Activated CD4-positive, alpha-beta memory T cell treated with anti-CD3 and anti-CD28 coated beads for 36 hours (primary cell): ENCODE measurements at regions not wholly inside any gene's neighbourhood (a gene's known extent, or its start where the extent isn't known, plus 50 kb on each side); places are given as distances from the start of the nearest gene placed in this dataset.

Experiments used
- CTCF ChIA-PET: fragments of 350-600 bp; sonication (Branson Sonifier 250); formaldehyde crosslinking; loops from one replicate; lab custom pipeline; 2021; ENCODE audit warnings: antibody characterized with exemption, inconsistent platforms; lab: Charles Lee
- POLR2A ChIA-PET: fragments of 350-600 bp; sonication (Branson Sonifier 250); formaldehyde crosslinking; loops from one replicate; lab custom pipeline; 2021; ENCODE audit warnings: antibody characterized with exemption; lab: Charles Lee
- DNase-seq: peaks from one replicate; pipeline ENCODE4 v3.0.0-alpha.2; 2020
- H3K27ac Mint-ChIP-seq: one replicate; pipeline ENCODE4 v1.8.0; 2021; ENCODE audit warnings: mixed read lengths
- H3K27me3 Mint-ChIP-seq: one replicate; pipeline ENCODE4 v1.8.0; 2021; ENCODE audit warnings: mixed read lengths
- H3K36me3 Mint-ChIP-seq: one replicate; pipeline ENCODE4 v1.8.0; 2021; ENCODE audit warnings: mixed read lengths
- H3K4me1 Mint-ChIP-seq: one replicate; pipeline ENCODE4 v1.8.0; 2021; ENCODE audit warnings: low read depth, mixed read lengths
- H3K4me3 Mint-ChIP-seq: one replicate; pipeline ENCODE4 v1.8.0; 2021; ENCODE audit warnings: mild to moderate bottlenecking, mixed read lengths
- H3K9me3 Mint-ChIP-seq: one replicate; pipeline ENCODE4 v1.8.0; 2021; ENCODE audit warnings: mixed read lengths
- intact Hi-C: fragments of 100-400 bp; cut with micrococcal nuclease; formaldehyde crosslinking; loops from one replicate; pipeline ENCODE4 v1.15.1; 2023

DNA sequence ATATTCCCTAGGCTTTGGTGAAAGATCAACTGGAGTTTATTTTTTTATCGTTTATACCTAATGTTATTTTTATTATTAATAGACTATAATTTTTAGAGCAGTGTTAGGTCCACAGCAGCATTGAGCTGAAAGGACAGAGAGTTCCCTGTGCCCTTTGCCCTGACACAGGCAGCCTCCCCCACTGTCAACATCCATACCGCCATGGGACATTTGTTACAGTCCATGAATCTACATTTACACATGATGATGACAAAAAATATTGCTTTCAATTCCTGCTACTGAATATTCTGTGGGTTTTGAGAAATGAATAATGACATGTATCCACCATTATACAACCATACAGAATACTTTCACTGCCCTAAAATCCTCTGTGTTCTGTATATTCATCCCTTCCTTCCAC is 1297.5 kb upstream of the SORCS1 start:
- Mint-ChIP-seq H3K27ac (no peak overlapping the region), H3K27me3 (peaks cover 5% of the 10 kb centered on the region), H3K9me3 (peaks cover 10% of the 10 kb centered on the region), H3K36me3 (no peaks in the 10 kb centered on the region), H3K4me3 (no peak overlapping the region), H3K4me1 (no peaks in the 10 kb centered on the region)
- POLR2A ChIA-PET: no interaction called here
- CTCF ChIA-PET: no interaction called here
- no peak for DNase-seq
- intact Hi-C loops: no loop called here

DNA sequence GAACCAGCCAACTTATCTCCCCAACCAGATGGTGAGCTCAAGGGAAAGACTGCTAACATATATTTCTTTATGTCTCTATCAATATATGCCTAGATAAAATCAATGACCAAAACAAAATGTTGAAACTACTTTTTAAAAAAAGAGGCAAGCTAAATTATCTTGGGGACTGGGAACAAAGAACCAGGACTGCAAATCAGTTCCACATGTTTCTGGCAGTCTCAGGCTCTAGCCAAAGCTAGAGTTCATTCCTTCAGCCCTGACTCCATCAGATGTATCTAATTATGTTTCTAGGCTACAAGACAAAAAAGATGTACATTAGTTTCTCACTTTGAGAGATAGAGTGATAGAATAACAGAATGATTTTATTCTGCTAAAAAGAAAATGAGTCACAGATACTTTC is 1290.3 kb upstream of the SORCS1 start:
- no peak overlapping the region for H3K4me3 Mint-ChIP-seq

DNA sequence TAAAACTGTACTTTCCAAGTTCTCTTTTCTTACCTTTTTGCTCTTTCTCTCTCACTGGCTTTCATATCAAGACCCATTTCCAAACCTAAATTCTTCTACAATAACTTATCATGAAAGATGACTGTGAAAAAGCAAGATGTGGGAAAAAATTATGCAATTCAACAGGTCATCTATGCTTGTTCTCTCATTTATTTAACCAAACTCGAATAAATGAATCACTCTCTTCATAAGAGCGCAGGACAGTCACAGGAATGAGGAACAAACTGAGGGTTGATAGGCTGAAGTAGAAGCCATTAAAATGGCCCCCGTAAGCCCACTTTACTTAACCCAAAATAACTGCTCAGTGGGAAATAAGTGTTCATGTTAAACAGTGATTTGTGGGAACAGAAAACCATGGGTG is 1289.7 kb upstream of the SORCS1 start:
- ChIA-PET POLR2A (no interaction called here), CTCF (no interaction called here)

More for the DNA sequence above, 1290.3 kb upstream of the SORCS1 start:
- H3K27me3 Mint-ChIP-seq: no peaks in the 10 kb centered on the region
- intact Hi-C loops: no loop called here
- CTCF ChIA-PET: no interaction called here
- no peaks in the 10 kb centered on the region for H3K36me3 Mint-ChIP-seq
- H3K27ac Mint-ChIP-seq: no peak overlapping the region
- H3K9me3 Mint-ChIP-seq: peaks cover 18% of the 10 kb centered on the region
- no peak for DNase-seq
- H3K4me1 Mint-ChIP-seq: no peaks in the 10 kb centered on the region
- POLR2A ChIA-PET: no interaction called here

DNA sequence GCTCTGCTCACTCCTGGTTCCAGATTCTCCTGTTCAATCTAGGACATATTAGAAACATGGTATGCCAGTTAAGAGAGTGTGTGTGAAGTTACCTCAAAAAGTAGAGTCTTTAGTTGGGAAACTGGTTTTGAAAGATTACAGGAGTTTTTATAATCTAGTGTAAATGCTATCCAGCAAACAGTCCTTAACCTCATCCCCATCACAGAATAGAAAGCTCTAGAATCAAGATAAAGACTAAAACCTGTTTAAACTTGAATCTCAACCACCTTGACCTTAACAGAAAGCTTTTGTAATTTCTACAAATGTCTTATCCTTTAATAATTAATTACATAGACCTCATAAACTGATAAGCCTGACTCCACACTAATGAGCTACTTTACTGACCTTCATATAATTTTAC is 1288.7 kb upstream of the SORCS1 start:
- POLR2A ChIA-PET: no interaction called here
- H3K27me3 Mint-ChIP-seq: no peaks in the 10 kb centered on the region
- no peaks in the 10 kb centered on the region for H3K36me3 Mint-ChIP-seq
- H3K4me1 Mint-ChIP-seq: no peaks in the 10 kb centered on the region
- no peak overlapping the region for H3K4me3 Mint-ChIP-seq
- no peak overlapping the region for H3K27ac Mint-ChIP-seq
- CTCF ChIA-PET: no interaction called here
- H3K9me3 Mint-ChIP-seq: peaks cover 19% of the 10 kb centered on the region
- DNase-seq: no peak
- intact Hi-C loops: no loop called here

More for the DNA sequence above, 1289.7 kb upstream of the SORCS1 start:
- Mint-ChIP-seq H3K27ac (no peak overlapping the region), H3K27me3 (no peaks in the 10 kb centered on the region), H3K4me3 (no peak overlapping the region), H3K4me1 (no peaks in the 10 kb centered on the region), H3K9me3 (peaks cover 22% of the 10 kb centered on the region), H3K36me3 (no peaks in the 10 kb centered on the region)
- DNase-seq: no peak
- intact Hi-C loops: no loop called here

DNA sequence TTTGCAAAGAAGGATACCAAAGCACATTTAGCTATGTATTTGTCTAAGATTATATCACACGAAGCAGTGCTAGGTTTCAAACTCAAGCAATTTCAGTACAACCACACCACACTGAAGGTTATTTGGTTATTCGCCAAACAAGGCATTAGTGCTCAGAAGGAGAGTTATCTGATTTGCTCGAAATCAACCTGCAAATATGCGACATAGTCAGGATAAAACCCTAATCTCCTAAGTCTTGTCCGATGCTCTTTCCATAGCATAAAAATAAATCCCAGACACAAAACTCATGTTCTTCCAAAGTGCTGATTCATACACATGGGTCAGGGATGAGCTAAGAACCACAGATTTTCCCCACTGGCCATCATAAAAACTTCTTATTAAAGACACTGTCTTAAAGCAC is 1288.0 kb upstream of the SORCS1 start:
- POLR2A ChIA-PET: no interaction called here
- H3K4me1 Mint-ChIP-seq: no peaks in the 10 kb centered on the region
- CTCF ChIA-PET: no interaction called here
- H3K4me3 Mint-ChIP-seq: no peak overlapping the region
- no peaks in the 10 kb centered on the region for H3K36me3 Mint-ChIP-seq
- H3K27ac Mint-ChIP-seq: no peak overlapping the region
- intact Hi-C loops: no loop called here
- no peaks in the 10 kb centered on the region for H3K27me3 Mint-ChIP-seq
- DNase-seq: no peak
- peaks cover 19% of the 10 kb centered on the region for H3K9me3 Mint-ChIP-seq

DNA sequence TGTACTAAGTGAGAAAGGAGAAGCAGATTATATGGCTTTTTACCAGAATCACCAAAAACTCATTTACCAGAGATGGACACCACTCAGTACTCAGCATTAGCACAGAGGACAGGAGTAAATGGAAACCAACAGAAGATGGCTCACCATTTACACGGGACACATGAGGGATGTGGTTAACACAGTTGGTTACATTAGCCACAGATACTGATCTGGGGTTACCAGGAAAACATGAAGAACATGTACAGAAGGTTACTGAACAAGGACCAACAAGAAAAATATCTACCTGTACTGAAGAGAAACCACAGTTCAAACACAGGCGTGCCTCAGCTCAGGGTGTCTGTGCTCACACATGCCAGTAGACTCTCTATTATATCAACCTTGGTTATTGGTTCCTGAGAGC is 1285.8 kb upstream of the SORCS1 start:
- H3K36me3 Mint-ChIP-seq: no peaks in the 10 kb centered on the region
- no peak overlapping the region for H3K4me3 Mint-ChIP-seq
- no peak for DNase-seq
- no peaks in the 10 kb centered on the region for H3K4me1 Mint-ChIP-seq
- ChIA-PET CTCF (no interaction called here), POLR2A (no interaction called here)
- no peaks in the 10 kb centered on the region for H3K27me3 Mint-ChIP-seq
- peaks cover 16% of the 10 kb centered on the region for H3K9me3 Mint-ChIP-seq
- no peak overlapping the region for H3K27ac Mint-ChIP-seq
- intact Hi-C loops: no loop called here

DNA sequence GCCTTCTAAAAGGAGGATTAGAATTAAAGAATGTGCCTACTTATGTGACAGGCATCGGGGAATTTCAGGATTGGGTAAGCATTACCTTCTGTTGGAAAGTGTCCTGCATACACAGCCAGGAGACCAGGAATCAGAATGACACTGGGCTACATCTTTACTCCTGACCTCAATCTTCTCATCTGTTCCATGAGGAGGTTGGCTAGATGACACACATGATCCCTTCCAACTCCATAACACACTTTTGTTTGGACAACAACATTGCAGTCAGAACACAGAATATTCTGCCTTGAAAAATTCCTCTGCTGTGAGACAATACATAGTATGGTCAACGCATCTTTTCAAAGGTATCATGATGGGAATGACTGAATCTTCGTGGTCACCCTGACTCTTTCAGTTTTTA is 1281.2 kb upstream of the SORCS1 start:
- no peaks in the 10 kb centered on the region for H3K27me3 Mint-ChIP-seq
- H3K9me3 Mint-ChIP-seq: peaks cover 15% of the 10 kb centered on the region
- POLR2A ChIA-PET: no interaction called here
- CTCF ChIA-PET: no interaction called here
- no peaks in the 10 kb centered on the region for H3K36me3 Mint-ChIP-seq
- H3K4me1 Mint-ChIP-seq: no peaks in the 10 kb centered on the region
- no peak for DNase-seq
- H3K27ac Mint-ChIP-seq: no peak overlapping the region
- intact Hi-C loops: no loop called here
- no peak overlapping the region for H3K4me3 Mint-ChIP-seq

DNA sequence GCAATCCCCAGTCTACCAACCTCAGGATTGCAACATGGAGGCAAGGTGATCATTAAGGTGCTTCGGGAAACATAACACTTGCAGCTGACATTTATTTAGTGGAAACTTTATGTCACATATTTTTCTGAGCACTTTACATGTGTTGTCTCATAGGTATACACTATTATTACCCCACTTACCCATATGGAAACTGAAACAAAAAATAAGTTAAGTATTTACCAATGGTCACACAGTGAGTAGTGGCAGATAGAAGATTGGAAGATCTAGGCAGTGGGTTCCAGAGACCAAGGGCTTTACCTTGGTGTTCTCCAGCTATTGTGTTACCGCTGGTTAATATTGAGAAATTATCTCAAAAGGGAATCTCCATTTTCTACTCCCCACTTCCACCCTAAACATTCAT is 1279.1 kb upstream of the SORCS1 start:
- intact Hi-C loops: no loop called here
- CTCF ChIA-PET: no interaction called here
- Mint-ChIP-seq H3K4me3 (no peak overlapping the region), H3K36me3 (no peaks in the 10 kb centered on the region), H3K9me3 (peaks cover 11% of the 10 kb centered on the region), H3K27me3 (no peaks in the 10 kb centered on the region), H3K27ac (no peak overlapping the region), H3K4me1 (no peaks in the 10 kb centered on the region)
- DNase-seq: no peak
- POLR2A ChIA-PET: no interaction called here

DNA sequence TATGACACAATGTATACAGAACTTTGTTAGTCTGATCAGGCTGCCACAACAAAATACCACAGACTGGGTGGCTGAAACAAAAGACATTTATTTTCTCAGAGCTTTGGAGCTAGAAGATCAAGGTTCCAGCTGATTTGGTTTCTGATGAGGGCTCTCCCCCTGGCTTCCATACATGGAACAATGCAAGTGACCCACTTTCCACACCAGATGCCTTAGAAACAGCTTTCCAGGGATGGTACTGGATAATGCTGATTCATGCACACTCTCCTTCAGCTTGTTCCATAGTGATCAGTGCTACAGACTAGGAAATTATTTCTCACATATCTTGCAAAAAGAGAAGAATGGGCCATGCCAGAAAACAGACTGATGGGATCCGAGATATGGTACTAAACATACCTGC is 1274.9 kb upstream of the SORCS1 start:
- Mint-ChIP-seq H3K36me3 (no peaks in the 10 kb centered on the region), H3K27me3 (no peaks in the 10 kb centered on the region), H3K27ac (no peak overlapping the region), H3K9me3 (peaks cover 16% of the 10 kb centered on the region), H3K4me1 (no peaks in the 10 kb centered on the region), H3K4me3 (no peak overlapping the region)
- ChIA-PET CTCF (no interaction called here), POLR2A (no interaction called here)
- intact Hi-C loops: no loop called here
- DNase-seq: no peak

DNA sequence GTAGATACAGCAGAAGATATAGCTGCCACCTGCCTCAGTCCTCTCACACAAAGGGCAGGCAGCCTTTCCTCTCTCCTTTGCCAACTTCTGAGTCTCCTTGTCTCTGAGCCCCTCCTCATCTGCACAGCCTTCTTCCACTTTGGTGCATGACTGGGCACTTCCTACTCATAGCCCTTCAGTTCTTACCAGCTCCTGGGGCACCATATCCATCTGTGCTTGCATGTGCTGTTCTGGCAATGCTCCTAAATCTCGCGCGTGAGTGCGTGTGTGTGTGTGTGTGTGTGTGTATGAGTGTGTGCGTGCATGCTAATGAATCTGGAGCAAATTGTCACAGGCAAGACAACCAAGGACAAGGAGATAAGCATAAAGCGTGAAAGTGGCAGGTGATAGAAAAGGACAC is 1271.6 kb upstream of the SORCS1 start:
- Mint-ChIP-seq H3K27me3 (no peaks in the 10 kb centered on the region), H3K27ac (no peak overlapping the region), H3K4me3 (no peak overlapping the region), H3K9me3 (peaks cover 11% of the 10 kb centered on the region), H3K4me1 (no peaks in the 10 kb centered on the region), H3K36me3 (no peaks in the 10 kb centered on the region)
- intact Hi-C loops: no loop called here
- DNase-seq: no peak
- CTCF ChIA-PET: no interaction called here
- POLR2A ChIA-PET: no interaction called here

DNA sequence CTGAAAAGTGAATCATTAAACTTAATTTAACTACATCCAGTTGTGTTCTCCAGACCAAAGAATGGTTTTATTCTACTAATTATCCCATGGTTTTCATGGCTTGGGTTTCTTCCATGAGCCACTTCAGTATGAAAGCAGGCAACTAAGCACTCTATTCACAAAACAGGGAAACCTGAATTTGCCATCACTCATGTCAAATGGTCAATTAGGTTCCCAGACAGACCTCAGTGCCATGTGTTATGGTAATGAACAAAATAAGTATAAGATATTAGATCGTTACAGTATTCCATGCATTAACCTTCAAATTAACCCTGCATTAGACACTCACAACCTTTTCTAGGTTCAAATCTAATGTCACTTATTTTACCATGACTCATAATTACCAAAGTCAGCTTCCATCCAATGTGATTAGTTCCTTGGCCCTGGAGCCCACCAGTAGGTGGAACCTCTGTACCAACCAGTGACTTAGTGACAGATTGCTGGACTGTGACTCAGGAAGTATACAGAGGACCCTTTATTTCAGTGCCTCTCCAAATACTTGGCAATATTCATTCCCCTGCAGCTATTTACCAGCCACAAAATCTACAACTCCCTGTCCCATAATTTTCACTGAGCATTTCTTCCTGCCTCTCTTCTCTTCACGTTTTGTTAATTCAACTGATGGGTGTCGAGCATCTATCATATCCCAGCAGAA is 1270.2 kb upstream of the SORCS1 start:
- no peaks in the 10 kb centered on the region for H3K36me3 Mint-ChIP-seq
- DNase-seq: no peak
- H3K27ac Mint-ChIP-seq: no peak overlapping the region
- no peaks in the 10 kb centered on the region for H3K4me1 Mint-ChIP-seq
- H3K27me3 Mint-ChIP-seq: no peaks in the 10 kb centered on the region
- H3K9me3 Mint-ChIP-seq: peaks cover 10% of the 10 kb centered on the region
- ChIA-PET POLR2A (no interaction called here), CTCF (no interaction called here)
- H3K4me3 Mint-ChIP-seq: no peak overlapping the region
- intact Hi-C loops: no loop called here

DNA sequence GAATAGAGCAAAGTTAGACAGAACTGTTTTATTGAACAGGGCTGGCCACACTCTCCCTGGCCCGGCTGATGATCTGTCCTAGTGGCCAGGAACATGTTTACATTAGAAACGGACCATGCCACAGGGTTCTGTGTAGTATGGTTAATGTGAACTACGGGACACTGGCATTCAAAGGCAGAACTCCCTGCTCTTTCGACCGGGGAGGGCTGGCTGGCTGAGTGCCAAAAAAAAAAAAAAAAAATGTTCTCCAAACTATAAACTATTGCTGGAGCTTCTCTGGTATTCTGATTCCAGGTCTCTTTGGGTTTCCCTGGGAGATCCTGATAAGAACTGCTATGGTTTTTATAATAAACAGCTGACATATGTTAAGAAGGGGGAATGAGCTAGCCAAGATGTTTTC is 1262.6 kb upstream of the SORCS1 start:
- intact Hi-C loops: no loop called here
- H3K27me3 Mint-ChIP-seq: no peaks in the 10 kb centered on the region
- POLR2A ChIA-PET: interaction anchor here (0.6 kb wide), 1 partner anchor 164 kb away, joined by 4 read pairs; no protein-coding TSS in a partner anchor

DNA sequence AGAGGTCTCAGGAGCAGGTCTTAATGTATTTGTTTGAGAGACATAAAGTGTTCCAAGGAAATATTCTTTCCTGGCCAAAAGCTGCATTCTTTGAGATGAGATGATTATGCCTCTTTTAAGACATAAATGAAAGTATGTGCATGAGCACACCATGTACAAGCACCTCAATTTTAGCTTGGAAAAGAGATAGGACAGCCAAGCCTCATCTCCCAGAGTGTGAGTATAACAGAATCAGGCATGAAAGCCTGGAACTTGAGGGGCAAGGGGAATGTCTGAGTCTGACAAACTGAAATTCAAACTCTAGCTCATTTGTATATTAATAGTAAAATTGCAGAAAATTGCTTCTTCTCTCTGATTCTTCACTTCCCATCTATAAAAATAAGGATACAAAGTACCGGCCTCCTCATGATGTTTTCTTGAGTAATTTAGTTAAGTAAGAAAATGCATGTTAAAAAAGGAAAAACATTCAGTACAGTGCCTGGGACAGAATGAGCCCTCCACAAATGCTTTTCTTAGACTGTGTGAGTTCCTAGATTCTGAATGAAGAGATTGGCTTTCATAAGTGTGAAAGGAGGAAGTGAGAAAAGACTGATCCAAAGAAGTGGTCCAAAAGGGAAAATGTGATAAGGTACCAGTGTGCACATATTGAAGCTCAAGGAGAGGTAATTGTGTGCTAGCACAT is 1260.9 kb upstream of the SORCS1 start:
- no peak overlapping the region for H3K4me3 Mint-ChIP-seq
- H3K36me3 Mint-ChIP-seq: no peaks in the 10 kb centered on the region
- no peak overlapping the region for H3K27ac Mint-ChIP-seq
- no peaks in the 10 kb centered on the region for H3K4me1 Mint-ChIP-seq
- ChIA-PET POLR2A (no interaction called here), CTCF (no interaction called here)
- no peak for DNase-seq
- no peaks in the 10 kb centered on the region for H3K9me3 Mint-ChIP-seq
- intact Hi-C loops: no loop called here
- H3K27me3 Mint-ChIP-seq: no peaks in the 10 kb centered on the region

More for the DNA sequence above, 1262.6 kb upstream of the SORCS1 start:
- DNase-seq: no peak
- Mint-ChIP-seq H3K27ac (no peak overlapping the region), H3K4me1 (no peaks in the 10 kb centered on the region), H3K4me3 (no peak overlapping the region), H3K36me3 (no peaks in the 10 kb centered on the region), H3K9me3 (no peaks in the 10 kb centered on the region)
- CTCF ChIA-PET: no interaction called here
